PC-9 (cell line): ENCODE measurements at regions not wholly inside any gene's neighbourhood (a gene's known extent, or its start where the extent isn't known, plus 50 kb on each side); places are given as distances from the start of the nearest gene placed in this dataset.

Experiments used
- CTCF ChIP-seq: fragments of 200-600 bp; sonication (generic); conservative IDR thresholded peaks from 2 replicates; pipeline ENCODE4 v1.6.1; 2017; ENCODE audit warnings: mixed run types, antibody characterized with exemption, mild to moderate bottlenecking, moderate library complexity
- EZH2 ChIP-seq: fragments of 200-600 bp; sonication (generic); IDR thresholded peaks from 2 replicates; pipeline ENCODE4 v1.8.0; 2017; ENCODE audit warnings: antibody characterized with exemption, low read depth

GRCh38 chr3:167940241-167940640 is 155.5 kb downstream of the GOLIM4 start:
- TF ChIP-seq CTCF (no peak), EZH2 (no peak)
